ENCODE measurements at regions not wholly inside any gene's neighbourhood (a gene's known extent, or its start where the extent isn't known, plus 50 kb on each side); places are given as distances from the start of the nearest gene placed in this dataset.

- Histone ChIP-seq H3K4me1 (ENCODE audit: insufficient read depth, low read length) (no peaks in the 10 kb centered on the region), H3K36me3 (ENCODE audit: insufficient read depth, low read length) (no peaks in the 10 kb centered on the region), H3K9me3 (ENCODE audit: control insufficient read depth in 1 of 2, insufficient read depth in 1 of 2, low read length in 2 of 2) (peaks cover 0 to 4% of the 10 kb centered on the region in 2 experiments), H3K27me3 (ENCODE audit: control insufficient read depth in 1 of 2, insufficient read depth in 2 of 2, low read length in 2 of 2) (no peaks in the 10 kb centered on the region), H3K4me3 (ENCODE audit: low read length) (no peak overlapping the region), H3K27ac (ENCODE audit: low read depth in 1 of 2, low read length in 2 of 2) (no peak overlapping the region)
- Mint-ChIP-seq H3K27ac (no peak overlapping the region), H3K4me3 (no peak overlapping the region), H3K27me3 (no peaks in the 10 kb centered on the region), H3K36me3 (ENCODE audit: low read depth) (no peaks in the 10 kb centered on the region), H3K9me3 (peaks cover 13% of the 10 kb centered on the region), H3K4me1 (ENCODE audit: low read depth) (no peaks in the 10 kb centered on the region)
- ATAC-seq (ENCODE audit: poor library complexity) (no peak), DNase-seq (no peak)
- TF ChIP-seq CTCF (IDR thresholded peaks at IDR 0.05): no peak
- intact Hi-C loops (cut with DNase I, micrococcal nuclease): no loop called here
- POLR2A ChIA-PET: no interaction called here
- CTCF ChIA-PET: no interaction called here
These were observed 586.4 kb upstream of the CNTNAP5 start for GRCh38 chr2:123438675-123439074.

GRCh38 chr2:123448801-123449200 is 576.3 kb upstream of the CNTNAP5 start:
- Mint-ChIP-seq H3K4me3 (no peak overlapping the region), H3K27me3 (no peaks in the 10 kb centered on the region), H3K36me3 (ENCODE audit: low read depth) (no peaks in the 10 kb centered on the region), H3K4me1 (ENCODE audit: low read depth) (no peaks in the 10 kb centered on the region), H3K9me3 (peaks cover 4% of the 10 kb centered on the region), H3K27ac (no peak overlapping the region)
- intact Hi-C loops (cut with DNase I, micrococcal nuclease): no loop called here
- Histone ChIP-seq H3K36me3 (ENCODE audit: insufficient read depth, low read length) (no peaks in the 10 kb centered on the region), H3K27ac (ENCODE audit: low read depth in 1 of 2, low read length in 2 of 2) (no peak overlapping the region), H3K27me3 (ENCODE audit: control insufficient read depth in 1 of 2, insufficient read depth in 2 of 2, low read length in 2 of 2) (no peaks in the 10 kb centered on the region), H3K4me3 (ENCODE audit: low read length) (no peak overlapping the region), H3K9me3 (ENCODE audit: control insufficient read depth in 1 of 2, insufficient read depth in 1 of 2, low read length in 2 of 2) (no peaks in the 10 kb centered on the region), H3K4me1 (ENCODE audit: insufficient read depth, low read length) (no peaks in the 10 kb centered on the region)
- DNase-seq: no peak
- POLR2A ChIA-PET: no interaction called here
- TF ChIP-seq CTCF (IDR thresholded peaks at IDR 0.05): no peak
- ATAC-seq (ENCODE audit: poor library complexity): no peak
- CTCF ChIA-PET: no interaction called here

GRCh38 chr2:123451542-123451941 is 573.5 kb upstream of the CNTNAP5 start:
- CTCF ChIA-PET: no interaction called here
- H3K4me3 ChIP-seq (ENCODE audit: low read length): no peak overlapping the region
- no peak overlapping the region for H3K27ac ChIP-seq (ENCODE audit: low read depth in 1 of 2, low read length in 2 of 2)
- intact Hi-C loops (cut with DNase I, micrococcal nuclease): no loop called here
- no peak for TF ChIP-seq CTCF (IDR thresholded peaks at IDR 0.05)
- no peaks in the 10 kb centered on the region for H3K36me3 Mint-ChIP-seq (ENCODE audit: low read depth)
- no peaks in the 10 kb centered on the region for H3K36me3 ChIP-seq (ENCODE audit: insufficient read depth, low read length)
- DNase-seq (no peak), ATAC-seq (ENCODE audit: poor library complexity) (no peak)
- no peak overlapping the region for H3K4me3 Mint-ChIP-seq
- no peaks in the 10 kb centered on the region for H3K27me3 ChIP-seq (ENCODE audit: control insufficient read depth in 1 of 2, insufficient read depth in 2 of 2, low read length in 2 of 2)
- H3K4me1 ChIP-seq (ENCODE audit: insufficient read depth, low read length): no peaks in the 10 kb centered on the region
- no peak overlapping the region for H3K27ac Mint-ChIP-seq
- H3K9me3 Mint-ChIP-seq: peaks cover 8% of the 10 kb centered on the region
- POLR2A ChIA-PET: no interaction called here
- peaks cover 0 to 8% of the 10 kb centered on the region in 2 experiments for H3K9me3 ChIP-seq (ENCODE audit: control insufficient read depth in 1 of 2, insufficient read depth in 1 of 2, low read length in 2 of 2)
- H3K4me1 Mint-ChIP-seq (ENCODE audit: low read depth): no peaks in the 10 kb centered on the region
- H3K27me3 Mint-ChIP-seq: no peaks in the 10 kb centered on the region
